ENCODE measurements at regions not wholly inside any gene's neighbourhood (a gene's known extent, or its start where the extent isn't known, plus 50 kb on each side); places are given as distances from the start of the nearest gene placed in this dataset.

GRCh38 chr21:23249760-23250159, 2251.6 kb downstream of the NCAM2 start:
- Histone ChIP-seq H3K27me3 (ENCODE audit: control insufficient read depth, extremely low read depth, insufficient read depth, low read length) (no peaks in the 10 kb centered on the region), H4K20me1 (ENCODE audit: control insufficient read depth, extremely low read depth, insufficient read depth, low read length) (no peaks in the 10 kb centered on the region), H3K4me2 (ENCODE audit: control insufficient read depth, extremely low read depth, insufficient read depth, low read depth, low read length) (no peak overlapping the region), H3K9ac (ENCODE audit: control insufficient read depth, extremely low read depth, insufficient read depth, low read length) (no peak overlapping the region), H3K36me3 (ENCODE audit: control insufficient read depth in 2 of 2, extremely low read depth in 1 of 2, insufficient read depth in 2 of 2, low read length in 2 of 2) (no peaks in the 10 kb centered on the region), H3K79me2 (ENCODE audit: control insufficient read depth, insufficient read depth, low read length) (no peaks in the 10 kb centered on the region), H3K4me1 (ENCODE audit: control insufficient read depth, extremely low read depth, insufficient read depth, low read length) (no peaks in the 10 kb centered on the region), H3K4me3 (ENCODE audit: control insufficient read depth in 2 of 3, extremely low read depth in 1 of 3, insufficient read depth in 2 of 3, low read depth in 1 of 3, low read length in 3 of 3) (no peak overlapping the region), H2AFZ (ENCODE audit: control insufficient read depth, low read length) (no peak overlapping the region), H3K27ac (ENCODE audit: control insufficient read depth, insufficient read depth, low read length) (no peak overlapping the region), H3K9me3 (ENCODE audit: control insufficient read depth, low read depth, low read length) (no peaks in the 10 kb centered on the region), H3K9me1 (ENCODE audit: control insufficient read depth, extremely low read depth, insufficient read depth, low read length) (no peaks in the 10 kb centered on the region)
- dilution Hi-C loops (cut with MboI; ENCODE audit: extremely low pct_ligation_motif_present, low sequenced_read_pairs), result no loop called here
- DNase-seq (ENCODE audit: low read depth, low spot score), result no peak
- TF ChIP-seq EZH2 (IDR thresholded peaks at IDR 0.05; ENCODE audit: low read length) (no peak), CTCF (optimal IDR thresholded peaks at IDR 0.05 in 1 of 3, IDR thresholded peaks at IDR 0.05 in 1 of 3, conservative IDR thresholded peaks at IDR 0.05 in 1 of 3; ENCODE audit: extremely low read depth in 1 of 3, insufficient read depth in 2 of 3, low read length in 3 of 3) (no peak)
- no peak for FAIRE-seq

DNA sequence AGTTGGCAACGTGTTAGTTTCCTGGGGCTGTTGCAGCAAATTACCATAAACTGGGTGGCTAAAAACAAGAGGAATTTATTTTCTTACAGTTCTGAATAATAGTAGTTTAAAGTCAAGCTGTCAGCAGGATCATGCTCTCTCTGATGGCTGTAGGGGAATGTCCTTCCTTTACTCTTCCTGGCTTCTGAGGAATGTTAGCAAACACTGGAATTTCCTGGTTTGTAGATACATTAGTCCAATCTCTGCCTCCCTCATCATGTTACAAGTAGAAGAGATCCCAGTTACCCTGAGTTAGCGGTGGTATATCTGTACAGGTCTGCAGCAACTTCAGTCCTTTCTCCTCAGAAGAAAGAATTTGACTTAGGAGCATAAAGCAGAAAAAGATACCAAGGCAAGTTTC, 2249.1 kb downstream of the NCAM2 start:
- Histone ChIP-seq H4K20me1 (ENCODE audit: control insufficient read depth, extremely low read depth, insufficient read depth, low read length) (no peaks in the 10 kb centered on the region), H3K27ac (ENCODE audit: control insufficient read depth, insufficient read depth, low read length) (no peak overlapping the region), H3K4me2 (ENCODE audit: control insufficient read depth, extremely low read depth, insufficient read depth, low read depth, low read length) (no peak overlapping the region), H2AFZ (ENCODE audit: control insufficient read depth, low read length) (no peak overlapping the region), H3K36me3 (ENCODE audit: control insufficient read depth in 2 of 2, extremely low read depth in 1 of 2, insufficient read depth in 2 of 2, low read length in 2 of 2) (no peaks in the 10 kb centered on the region), H3K9ac (ENCODE audit: control insufficient read depth, extremely low read depth, insufficient read depth, low read length) (no peak overlapping the region), H3K4me1 (ENCODE audit: control insufficient read depth, extremely low read depth, insufficient read depth, low read length) (no peaks in the 10 kb centered on the region), H3K79me2 (ENCODE audit: control insufficient read depth, insufficient read depth, low read length) (no peaks in the 10 kb centered on the region), H3K9me1 (ENCODE audit: control insufficient read depth, extremely low read depth, insufficient read depth, low read length) (no peaks in the 10 kb centered on the region), H3K9me3 (ENCODE audit: control insufficient read depth, low read depth, low read length) (peaks cover 2% of the 10 kb centered on the region), H3K4me3 (ENCODE audit: control insufficient read depth in 2 of 3, extremely low read depth in 1 of 3, insufficient read depth in 2 of 3, low read depth in 1 of 3, low read length in 3 of 3) (no peak overlapping the region), H3K27me3 (ENCODE audit: control insufficient read depth, extremely low read depth, insufficient read depth, low read length) (no peaks in the 10 kb centered on the region)
- no peak for FAIRE-seq
- TF ChIP-seq CTCF (optimal IDR thresholded peaks at IDR 0.05 in 1 of 3, IDR thresholded peaks at IDR 0.05 in 1 of 3, conservative IDR thresholded peaks at IDR 0.05 in 1 of 3; ENCODE audit: extremely low read depth in 1 of 3, insufficient read depth in 2 of 3, low read length in 3 of 3), result no peak
- no peak for TF ChIP-seq EZH2 (IDR thresholded peaks at IDR 0.05; ENCODE audit: low read length)
- DNase-seq (ENCODE audit: low read depth, low spot score), result no peak
- dilution Hi-C loops (cut with MboI; ENCODE audit: extremely low pct_ligation_motif_present, low sequenced_read_pairs), result no loop called here

Data from keratinocyte (primary cell).